ENCODE measurements at regions not wholly inside any gene's neighbourhood (a gene's known extent, or its start where the extent isn't known, plus 50 kb on each side); places are given as distances from the start of the nearest gene placed in this dataset.

GRCh38 chr2:237016121-237016915 is 69.4 kb upstream of the COPS8 start:
- CTCF ChIA-PET = no interaction called here

GRCh38 chr2:237020090-237020489 is 65.6 kb upstream of the COPS8 start:
- POLR2A ChIA-PET = no interaction called here
- CTCF ChIA-PET = no interaction called here
- DNase-seq (ENCODE audit: extremely low spot score) = no peak
- no peak for TF ChIP-seq ZNF384 (IDR thresholded peaks at IDR 0.05)
- TF ChIP-seq PKNOX1 (IDR thresholded peaks at IDR 0.05) = no peak
- no peak for TF ChIP-seq FOXM1 (IDR thresholded peaks at IDR 0.05; ENCODE audit: borderline replicate concordance)
- no peak for TF ChIP-seq HDGF (IDR thresholded peaks at IDR 0.05; ENCODE audit: borderline replicate concordance)
- no peak for TF ChIP-seq CTBP1 (IDR thresholded peaks at IDR 0.05; ENCODE audit: borderline replicate concordance)
- no peak for TF ChIP-seq ELF4 (IDR thresholded peaks at IDR 0.05)
- no peak for TF ChIP-seq FOXK2 (IDR thresholded peaks at IDR 0.05)
- no peak for TF ChIP-seq SUZ12 (IDR thresholded peaks at IDR 0.05)
- TF ChIP-seq FOXA1 (IDR thresholded peaks at IDR 0.05) = no peak
- TF ChIP-seq BHLHE40 (IDR thresholded peaks at IDR 0.05; ENCODE audit: borderline replicate concordance) = no peak
- TF ChIP-seq LEF1 (IDR thresholded peaks at IDR 0.05; ENCODE audit: borderline replicate concordance) = no peak
- no peak for TF ChIP-seq TARDBP (IDR thresholded peaks at IDR 0.05)
- no peak for TF ChIP-seq ARNT (IDR thresholded peaks at IDR 0.05)
- no peak for TF ChIP-seq L3MBTL2 (conservative IDR thresholded peaks at IDR 0.05)
- no peak for TF ChIP-seq SP1 (IDR thresholded peaks at IDR 0.05)
- TF ChIP-seq NFRKB (IDR thresholded peaks at IDR 0.05) = no peak

More at GRCh38 chr2:237016121-237016915, 69.4 kb upstream of the COPS8 start:
- POLR2A ChIA-PET = no interaction called here
- no peak for DNase-seq (ENCODE audit: extremely low spot score)
- TF ChIP-seq SP1 (IDR thresholded peaks at IDR 0.05) = no peak
- no peak for TF ChIP-seq NFRKB (IDR thresholded peaks at IDR 0.05)
- no peak for TF ChIP-seq BHLHE40 (IDR thresholded peaks at IDR 0.05; ENCODE audit: borderline replicate concordance)
- TF ChIP-seq FOXA1 (IDR thresholded peaks at IDR 0.05) = no peak
- no peak for TF ChIP-seq ARNT (IDR thresholded peaks at IDR 0.05)
- TF ChIP-seq FOXM1 (IDR thresholded peaks at IDR 0.05; ENCODE audit: borderline replicate concordance) = no peak
- no peak for TF ChIP-seq PKNOX1 (IDR thresholded peaks at IDR 0.05)
- TF ChIP-seq TARDBP (IDR thresholded peaks at IDR 0.05) = no peak
- TF ChIP-seq CTBP1 (IDR thresholded peaks at IDR 0.05; ENCODE audit: borderline replicate concordance) = no peak
- no peak for TF ChIP-seq LEF1 (IDR thresholded peaks at IDR 0.05; ENCODE audit: borderline replicate concordance)
- no peak for TF ChIP-seq HDGF (IDR thresholded peaks at IDR 0.05; ENCODE audit: borderline replicate concordance)
- TF ChIP-seq FOXK2 (IDR thresholded peaks at IDR 0.05) = no peak

- CTCF ChIA-PET = no interaction called here
- no peak for DNase-seq (ENCODE audit: extremely low spot score)
- TF ChIP-seq L3MBTL2 (conservative IDR thresholded peaks at IDR 0.05) (no peak), CTBP1 (IDR thresholded peaks at IDR 0.05; ENCODE audit: borderline replicate concordance) (no peak), FOXK2 (IDR thresholded peaks at IDR 0.05) (no peak), TARDBP (IDR thresholded peaks at IDR 0.05) (no peak), BHLHE40 (IDR thresholded peaks at IDR 0.05; ENCODE audit: borderline replicate concordance) (no peak), NFRKB (IDR thresholded peaks at IDR 0.05) (no peak), PKNOX1 (IDR thresholded peaks at IDR 0.05) (no peak), ARNT (IDR thresholded peaks at IDR 0.05) (no peak), ELF4 (IDR thresholded peaks at IDR 0.05) (no peak), SUZ12 (IDR thresholded peaks at IDR 0.05) (no peak), LEF1 (IDR thresholded peaks at IDR 0.05; ENCODE audit: borderline replicate concordance) (no peak), FOXA1 (IDR thresholded peaks at IDR 0.05) (no peak), SP1 (IDR thresholded peaks at IDR 0.05) (no peak), ZNF384 (IDR thresholded peaks at IDR 0.05) (no peak), HDGF (IDR thresholded peaks at IDR 0.05; ENCODE audit: borderline replicate concordance) (no peak)
- POLR2A ChIA-PET = no interaction called here
Observed at GRCh38 chr2:237022533-237022932, 63.2 kb upstream of the COPS8 start.

- POLR2A ChIA-PET = no interaction called here
- DNase-seq (ENCODE audit: extremely low spot score) = no peak
- no peak for TF ChIP-seq FOXM1 (IDR thresholded peaks at IDR 0.05; ENCODE audit: borderline replicate concordance)
- no peak for TF ChIP-seq TARDBP (IDR thresholded peaks at IDR 0.05)
- TF ChIP-seq CTBP1 (IDR thresholded peaks at IDR 0.05; ENCODE audit: borderline replicate concordance) = no peak
- no peak for TF ChIP-seq FOXA1 (IDR thresholded peaks at IDR 0.05)
- TF ChIP-seq SUZ12 (IDR thresholded peaks at IDR 0.05) = no peak
- no peak for TF ChIP-seq ELF4 (IDR thresholded peaks at IDR 0.05)
- TF ChIP-seq ARNT (IDR thresholded peaks at IDR 0.05) = no peak
- no peak for TF ChIP-seq LEF1 (IDR thresholded peaks at IDR 0.05; ENCODE audit: borderline replicate concordance)
- TF ChIP-seq ZNF384 (IDR thresholded peaks at IDR 0.05) = no peak
- TF ChIP-seq SP1 (IDR thresholded peaks at IDR 0.05) = no peak
- no peak for TF ChIP-seq BHLHE40 (IDR thresholded peaks at IDR 0.05; ENCODE audit: borderline replicate concordance)
- no peak for TF ChIP-seq HDGF (IDR thresholded peaks at IDR 0.05; ENCODE audit: borderline replicate concordance)
- CTCF ChIA-PET = no interaction called here
Observed at GRCh38 chr2:237024255-237024654, 61.4 kb upstream of the COPS8 start.

GRCh38 chr2:237025090-237025865 is 60.4 kb upstream of the COPS8 start:
- ChIA-PET POLR2A (no interaction called here), CTCF (interaction anchor here (0.6 kb wide), 1 partner anchor 497 kb away, joined by 5 read pairs; no protein-coding TSS in a partner anchor)
- DNase-seq (ENCODE audit: extremely low spot score) = no peak
- TF ChIP-seq LEF1 (IDR thresholded peaks at IDR 0.05; ENCODE audit: borderline replicate concordance) (no peak), CTBP1 (IDR thresholded peaks at IDR 0.05; ENCODE audit: borderline replicate concordance) (no peak), ZNF384 (IDR thresholded peaks at IDR 0.05) (no peak), NFRKB (IDR thresholded peaks at IDR 0.05) (no peak), TARDBP (IDR thresholded peaks at IDR 0.05) (no peak), ARNT (IDR thresholded peaks at IDR 0.05) (no peak), FOXM1 (IDR thresholded peaks at IDR 0.05; ENCODE audit: borderline replicate concordance) (no peak), FOXK2 (IDR thresholded peaks at IDR 0.05) (no peak), SP1 (IDR thresholded peaks at IDR 0.05) (no peak), ELF4 (IDR thresholded peaks at IDR 0.05) (no peak), HDGF (IDR thresholded peaks at IDR 0.05; ENCODE audit: borderline replicate concordance) (no peak)

All from HEK293T (cell line).